HepG2 (cell line): ENCODE measurements at regions not wholly inside any gene's neighbourhood (a gene's known extent, or its start where the extent isn't known, plus 50 kb on each side); places are given as distances from the start of the nearest gene placed in this dataset.
A peak's percentile ranks its signal among the peaks of the same experiment; 100 is the strongest.

Experiments used
- CBX1 ChIP-seq: IDR thresholded peaks from one replicate; pipeline ENCODE4 v1.6.1; 2016; ENCODE audit warnings: antibody characterized with exemption, low read depth
- IRX3 ChIP-seq: sonication (generic); formaldehyde crosslinking; IDR thresholded peaks from 2 replicates; pipeline ENCODE4 v1.8.1; 2023; ENCODE audit warnings: mild to moderate bottlenecking, low read depth, missing genetic modification reagents, borderline replicate concordance
- KAT2B ChIP-seq: fragments of 150-350 bp; IDR thresholded peaks from 2 replicates; pipeline ENCODE4 v1.6.1; 2014; ENCODE audit warnings: low read depth, low read length, borderline replicate concordance
- KDM5A ChIP-seq: fragments of 200-600 bp; sonication (generic); IDR thresholded peaks from 2 replicates; pipeline ENCODE4 v1.7.0; 2018; ENCODE audit warnings: antibody characterized with exemption, mild to moderate bottlenecking, low read length, borderline replicate concordance
- SIN3A ChIP-seq: IDR thresholded peaks from 2 replicates; pipeline ENCODE4 v1.6.1; 2011; ENCODE audit warnings: low read depth, mild to moderate bottlenecking, control low read depth, low read length, borderline replicate concordance
- ZNF225 ChIP-seq: sonication (generic); formaldehyde crosslinking; IDR thresholded peaks from 2 replicates; pipeline ENCODE4 v1.4.0; 2020; ENCODE audit warnings: mild to moderate bottlenecking, missing genetic modification reagents
- ZNF296 ChIP-seq: sonication (generic); formaldehyde crosslinking; conservative IDR thresholded peaks from 2 replicates; pipeline ENCODE4 v1.5.0; 2020; ENCODE audit warnings: mild to moderate bottlenecking, missing genetic modification reagents
- ZNF333 ChIP-seq: sonication (generic); formaldehyde crosslinking; IDR thresholded peaks from 2 replicates; pipeline ENCODE4 v1.4.0; 2020; ENCODE audit warnings: mild to moderate bottlenecking, missing genetic modification reagents, borderline replicate concordance
- ZNF747 ChIP-seq: sonication (generic); formaldehyde crosslinking; IDR thresholded peaks from 2 replicates; pipeline ENCODE4 v1.8.1; 2023; ENCODE audit warnings: missing genetic modification reagents, mild to moderate bottlenecking, borderline replicate concordance
- ZNF75D ChIP-seq: sonication (generic); formaldehyde crosslinking; IDR thresholded peaks from 2 replicates; pipeline ENCODE4 v1.8.1; 2023; ENCODE audit warnings: missing genetic modification reagents, mild to moderate bottlenecking, borderline replicate concordance
- TF ChIP-seq, protein P1 (sequence below): sonication (generic); formaldehyde crosslinking; IDR thresholded peaks from 2 replicates; pipeline ENCODE4 v1.5.0; 2020; ENCODE audit warnings: mild to moderate bottlenecking, missing genetic modification reagents
- TF ChIP-seq, protein P2 (sequence below): sonication (generic); formaldehyde crosslinking; IDR thresholded peaks from 2 replicates; pipeline ENCODE4 v1.4.0; 2020; ENCODE audit warnings: missing genetic modification reagents, mild to moderate bottlenecking, borderline replicate concordance
- TF ChIP-seq, protein P3 (sequence below): sonication (generic); formaldehyde crosslinking; IDR thresholded peaks from 2 replicates; pipeline ENCODE4; 2020; ENCODE audit warnings: missing genetic modification reagents, mild to moderate bottlenecking, borderline replicate concordance
- TF ChIP-seq, protein P4 (sequence below): sonication (generic); formaldehyde crosslinking; IDR thresholded peaks from 2 replicates; pipeline ENCODE4 v1.4.0; 2020; ENCODE audit warnings: missing genetic modification reagents, borderline replicate concordance
- TF ChIP-seq, protein P5 (sequence below): sonication (generic); formaldehyde crosslinking; IDR thresholded peaks from 2 replicates; pipeline ENCODE4 v1.4.0; 2020; ENCODE audit warnings: low read depth, missing genetic modification reagents

DNA sequence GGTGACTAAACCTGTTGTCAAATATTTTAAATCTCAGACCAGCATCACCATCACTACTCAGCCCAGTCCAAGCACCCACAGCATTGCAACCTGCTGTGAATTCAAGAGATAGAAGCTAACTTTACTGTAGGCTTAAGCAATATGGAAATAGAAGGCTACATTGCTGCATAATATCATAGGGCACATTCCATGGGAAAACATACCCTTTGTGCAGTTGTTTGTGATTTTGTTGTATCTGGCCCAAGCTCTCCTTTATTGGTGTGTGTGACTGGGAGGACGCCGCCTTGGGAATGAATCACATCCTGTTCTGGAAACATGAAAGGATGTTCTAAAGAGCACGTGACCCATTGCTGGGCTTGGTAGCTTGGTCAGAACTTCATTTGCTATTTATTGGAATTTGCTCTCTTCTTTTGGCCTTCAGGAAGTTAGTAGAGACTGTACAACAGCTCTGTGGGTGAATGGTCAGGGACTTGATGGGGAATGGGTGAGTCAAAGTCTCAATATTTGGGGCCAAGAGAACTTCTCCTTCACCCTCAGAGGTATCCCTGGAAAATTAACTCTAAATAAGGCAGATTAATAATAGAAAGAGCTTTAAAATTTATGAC lies 106.8 kb upstream of the SERPINE2 start (continued):
- TF ChIP-seq, protein P1, sequence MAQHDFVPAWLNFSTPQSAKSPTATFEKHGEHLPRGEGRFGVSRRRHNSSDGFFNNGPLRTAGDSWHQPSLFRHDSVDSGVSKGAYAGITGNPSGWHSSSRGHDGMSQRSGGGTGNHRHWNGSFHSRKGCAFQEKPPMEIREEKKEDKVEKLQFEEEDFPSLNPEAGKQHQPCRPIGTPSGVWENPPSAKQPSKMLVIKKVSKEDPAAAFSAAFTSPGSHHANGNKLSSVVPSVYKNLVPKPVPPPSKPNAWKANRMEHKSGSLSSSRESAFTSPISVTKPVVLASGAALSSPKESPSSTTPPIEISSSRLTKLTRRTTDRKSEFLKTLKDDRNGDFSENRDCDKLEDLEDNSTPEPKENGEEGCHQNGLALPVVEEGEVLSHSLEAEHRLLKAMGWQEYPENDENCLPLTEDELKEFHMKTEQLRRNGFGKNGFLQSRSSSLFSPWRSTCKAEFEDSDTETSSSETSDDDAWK (CRISPR knock-in tag) = no peak
- TF ChIP-seq IRX3 (no peak), CBX1 (peak; percentile 25), KDM5A (no peak), ZNF75D (CRISPR knock-in tag) (no peak), ZNF225 (CRISPR knock-in tag) (no peak; the same call in 1 of the 2 replicates), ZNF747 (no peak), SIN3A (no peak), KAT2B (no peak), ZNF296 (CRISPR knock-in tag) (no peak), ZNF333 (CRISPR knock-in tag) (no peak)
- TF ChIP-seq, protein P2, sequence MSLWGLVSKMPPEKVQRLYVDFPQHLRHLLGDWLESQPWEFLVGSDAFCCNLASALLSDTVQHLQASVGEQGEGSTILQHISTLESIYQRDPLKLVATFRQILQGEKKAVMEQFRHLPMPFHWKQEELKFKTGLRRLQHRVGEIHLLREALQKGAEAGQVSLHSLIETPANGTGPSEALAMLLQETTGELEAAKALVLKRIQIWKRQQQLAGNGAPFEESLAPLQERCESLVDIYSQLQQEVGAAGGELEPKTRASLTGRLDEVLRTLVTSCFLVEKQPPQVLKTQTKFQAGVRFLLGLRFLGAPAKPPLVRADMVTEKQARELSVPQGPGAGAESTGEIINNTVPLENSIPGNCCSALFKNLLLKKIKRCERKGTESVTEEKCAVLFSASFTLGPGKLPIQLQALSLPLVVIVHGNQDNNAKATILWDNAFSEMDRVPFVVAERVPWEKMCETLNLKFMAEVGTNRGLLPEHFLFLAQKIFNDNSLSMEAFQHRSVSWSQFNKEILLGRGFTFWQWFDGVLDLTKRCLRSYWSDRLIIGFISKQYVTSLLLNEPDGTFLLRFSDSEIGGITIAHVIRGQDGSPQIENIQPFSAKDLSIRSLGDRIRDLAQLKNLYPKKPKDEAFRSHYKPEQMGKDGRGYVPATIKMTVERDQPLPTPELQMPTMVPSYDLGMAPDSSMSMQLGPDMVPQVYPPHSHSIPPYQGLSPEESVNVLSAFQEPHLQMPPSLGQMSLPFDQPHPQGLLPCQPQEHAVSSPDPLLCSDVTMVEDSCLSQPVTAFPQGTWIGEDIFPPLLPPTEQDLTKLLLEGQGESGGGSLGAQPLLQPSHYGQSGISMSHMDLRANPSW (CRISPR knock-in tag) = peak; percentile 98
- TF ChIP-seq, protein P3, sequence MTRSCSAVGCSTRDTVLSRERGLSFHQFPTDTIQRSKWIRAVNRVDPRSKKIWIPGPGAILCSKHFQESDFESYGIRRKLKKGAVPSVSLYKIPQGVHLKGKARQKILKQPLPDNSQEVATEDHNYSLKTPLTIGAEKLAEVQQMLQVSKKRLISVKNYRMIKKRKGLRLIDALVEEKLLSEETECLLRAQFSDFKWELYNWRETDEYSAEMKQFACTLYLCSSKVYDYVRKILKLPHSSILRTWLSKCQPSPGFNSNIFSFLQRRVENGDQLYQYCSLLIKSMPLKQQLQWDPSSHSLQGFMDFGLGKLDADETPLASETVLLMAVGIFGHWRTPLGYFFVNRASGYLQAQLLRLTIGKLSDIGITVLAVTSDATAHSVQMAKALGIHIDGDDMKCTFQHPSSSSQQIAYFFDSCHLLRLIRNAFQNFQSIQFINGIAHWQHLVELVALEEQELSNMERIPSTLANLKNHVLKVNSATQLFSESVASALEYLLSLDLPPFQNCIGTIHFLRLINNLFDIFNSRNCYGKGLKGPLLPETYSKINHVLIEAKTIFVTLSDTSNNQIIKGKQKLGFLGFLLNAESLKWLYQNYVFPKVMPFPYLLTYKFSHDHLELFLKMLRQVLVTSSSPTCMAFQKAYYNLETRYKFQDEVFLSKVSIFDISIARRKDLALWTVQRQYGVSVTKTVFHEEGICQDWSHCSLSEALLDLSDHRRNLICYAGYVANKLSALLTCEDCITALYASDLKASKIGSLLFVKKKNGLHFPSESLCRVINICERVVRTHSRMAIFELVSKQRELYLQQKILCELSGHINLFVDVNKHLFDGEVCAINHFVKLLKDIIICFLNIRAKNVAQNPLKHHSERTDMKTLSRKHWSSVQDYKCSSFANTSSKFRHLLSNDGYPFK = no peak
- TF ChIP-seq, protein P4, sequence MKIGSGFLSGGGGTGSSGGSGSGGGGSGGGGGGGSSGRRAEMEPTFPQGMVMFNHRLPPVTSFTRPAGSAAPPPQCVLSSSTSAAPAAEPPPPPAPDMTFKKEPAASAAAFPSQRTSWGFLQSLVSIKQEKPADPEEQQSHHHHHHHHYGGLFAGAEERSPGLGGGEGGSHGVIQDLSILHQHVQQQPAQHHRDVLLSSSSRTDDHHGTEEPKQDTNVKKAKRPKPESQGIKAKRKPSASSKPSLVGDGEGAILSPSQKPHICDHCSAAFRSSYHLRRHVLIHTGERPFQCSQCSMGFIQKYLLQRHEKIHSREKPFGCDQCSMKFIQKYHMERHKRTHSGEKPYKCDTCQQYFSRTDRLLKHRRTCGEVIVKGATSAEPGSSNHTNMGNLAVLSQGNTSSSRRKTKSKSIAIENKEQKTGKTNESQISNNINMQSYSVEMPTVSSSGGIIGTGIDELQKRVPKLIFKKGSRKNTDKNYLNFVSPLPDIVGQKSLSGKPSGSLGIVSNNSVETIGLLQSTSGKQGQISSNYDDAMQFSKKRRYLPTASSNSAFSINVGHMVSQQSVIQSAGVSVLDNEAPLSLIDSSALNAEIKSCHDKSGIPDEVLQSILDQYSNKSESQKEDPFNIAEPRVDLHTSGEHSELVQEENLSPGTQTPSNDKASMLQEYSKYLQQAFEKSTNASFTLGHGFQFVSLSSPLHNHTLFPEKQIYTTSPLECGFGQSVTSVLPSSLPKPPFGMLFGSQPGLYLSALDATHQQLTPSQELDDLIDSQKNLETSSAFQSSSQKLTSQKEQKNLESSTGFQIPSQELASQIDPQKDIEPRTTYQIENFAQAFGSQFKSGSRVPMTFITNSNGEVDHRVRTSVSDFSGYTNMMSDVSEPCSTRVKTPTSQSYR (CRISPR knock-in tag) = no peak
- TF ChIP-seq, protein P5, sequence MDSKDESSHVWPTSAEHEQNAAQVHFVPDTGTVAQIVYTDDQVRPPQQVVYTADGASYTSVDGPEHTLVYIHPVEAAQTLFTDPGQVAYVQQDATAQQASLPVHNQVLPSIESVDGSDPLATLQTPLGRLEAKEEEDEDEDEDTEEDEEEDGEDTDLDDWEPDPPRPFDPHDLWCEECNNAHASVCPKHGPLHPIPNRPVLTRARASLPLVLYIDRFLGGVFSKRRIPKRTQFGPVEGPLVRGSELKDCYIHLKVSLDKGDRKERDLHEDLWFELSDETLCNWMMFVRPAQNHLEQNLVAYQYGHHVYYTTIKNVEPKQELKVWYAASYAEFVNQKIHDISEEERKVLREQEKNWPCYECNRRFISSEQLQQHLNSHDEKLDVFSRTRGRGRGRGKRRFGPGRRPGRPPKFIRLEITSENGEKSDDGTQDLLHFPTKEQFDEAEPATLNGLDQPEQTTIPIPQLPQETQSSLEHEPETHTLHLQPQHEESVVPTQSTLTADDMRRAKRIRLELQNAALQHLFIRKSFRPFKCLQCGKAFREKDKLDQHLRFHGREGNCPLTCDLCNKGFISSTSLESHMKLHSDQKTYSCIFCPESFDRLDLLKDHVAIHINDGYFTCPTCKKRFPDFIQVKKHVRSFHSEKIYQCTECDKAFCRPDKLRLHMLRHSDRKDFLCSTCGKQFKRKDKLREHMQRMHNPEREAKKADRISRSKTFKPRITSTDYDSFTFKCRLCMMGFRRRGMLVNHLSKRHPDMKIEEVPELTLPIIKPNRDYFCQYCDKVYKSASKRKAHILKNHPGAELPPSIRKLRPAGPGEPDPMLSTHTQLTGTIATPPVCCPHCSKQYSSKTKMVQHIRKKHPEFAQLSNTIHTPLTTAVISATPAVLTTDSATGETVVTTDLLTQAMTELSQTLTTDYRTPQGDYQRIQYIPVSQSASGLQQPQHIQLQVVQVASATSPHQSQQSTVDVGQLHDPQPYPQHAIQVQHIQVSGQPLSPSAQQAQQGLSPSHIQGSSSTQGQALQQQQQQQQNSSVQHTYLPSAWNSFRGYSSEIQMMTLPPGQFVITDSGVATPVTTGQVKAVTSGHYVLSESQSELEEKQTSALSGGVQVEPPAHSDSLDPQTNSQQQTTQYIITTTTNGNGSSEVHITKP (CRISPR knock-in tag) = no peak
